ENCODE measurements at regions not wholly inside any gene's neighbourhood (a gene's known extent, or its start where the extent isn't known, plus 50 kb on each side); places are given as distances from the start of the nearest gene placed in this dataset.
"Not testable (repeated sequence)": the region's sequence is repeated elsewhere in the genome, so short reads cannot be mapped to it uniquely, and the experiment has no call there.

DNA sequence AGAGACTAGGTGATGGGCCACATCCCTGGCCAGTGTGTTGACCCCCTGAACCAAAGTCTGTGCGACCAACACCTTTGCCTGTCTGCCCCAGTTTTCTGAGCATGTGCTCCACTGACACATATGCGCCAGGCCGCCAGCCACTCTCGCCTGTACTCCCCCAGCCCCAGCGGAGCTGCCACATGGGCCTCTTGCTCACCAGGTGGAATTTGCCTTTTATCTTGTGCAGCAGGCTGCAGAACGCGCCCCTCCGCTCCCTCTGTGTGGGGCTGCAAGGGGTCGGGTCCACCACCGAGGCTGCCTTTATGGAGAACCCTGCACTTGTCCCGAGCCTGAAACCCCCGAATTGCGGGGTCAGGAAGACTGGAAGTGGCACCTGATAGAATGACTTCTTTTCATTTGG, 405.7 kb upstream of the NPAP1 start:
- Histone ChIP-seq H3K27ac (ENCODE audit: low read length) (no peak overlapping the region), H3K36me3 (ENCODE audit: control insufficient read depth in 1 of 2, insufficient read depth in 2 of 2, low read length in 2 of 2) (no peaks in the 10 kb centered on the region), H3K4me3 (ENCODE audit: low read depth in 1 of 2, low read length in 2 of 2) (no peak overlapping the region), H3K4me1 (ENCODE audit: control insufficient read depth in 1 of 2, insufficient read depth in 2 of 2, low read length in 2 of 2) (no peaks in the 10 kb centered on the region), H3K9me3 (ENCODE audit: control insufficient read depth in 1 of 2, low read length in 2 of 2) (no peaks in the 10 kb centered on the region), H3K27me3 (ENCODE audit: low read depth, low read length) (no peaks in the 10 kb centered on the region)

DNA sequence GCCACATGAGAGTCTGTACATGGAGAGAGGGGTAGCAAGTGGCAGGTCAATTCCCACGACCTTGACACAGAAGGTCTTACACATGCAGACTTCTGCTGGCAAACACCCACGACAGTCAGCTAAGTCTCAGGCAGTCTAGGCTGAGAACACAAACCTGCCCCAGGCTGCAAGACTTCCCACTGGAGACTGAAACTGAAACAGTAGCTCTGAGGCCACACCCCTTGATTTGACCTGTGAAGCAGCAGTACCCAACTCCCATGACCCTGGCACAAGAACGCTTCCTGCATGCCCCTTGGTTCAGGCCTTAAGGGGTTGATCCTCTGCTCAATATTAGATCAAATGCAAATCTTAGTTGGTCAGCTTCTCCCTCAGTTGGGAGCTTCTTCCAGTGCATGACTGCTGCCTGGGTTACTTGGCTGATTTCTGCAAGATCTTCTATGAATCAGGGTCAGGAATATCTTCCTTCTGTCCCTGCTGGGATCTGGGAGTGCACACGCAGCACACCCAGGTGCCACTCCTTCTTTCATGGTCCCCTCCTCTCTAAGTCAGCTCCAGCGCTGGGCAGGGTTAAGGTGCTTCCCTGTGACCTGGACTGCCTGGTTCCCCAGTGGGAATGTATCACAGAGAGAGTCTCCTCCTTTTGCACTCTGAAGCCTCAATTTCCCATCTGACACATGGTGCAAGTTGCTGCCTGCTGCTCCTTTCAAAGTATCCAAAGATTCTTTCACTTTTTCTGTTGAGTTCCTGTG, 403.9 kb upstream of the NPAP1 start:
- not testable (repeated sequence) for H3K4me1 ChIP-seq (ENCODE audit: control insufficient read depth in 1 of 2, insufficient read depth in 2 of 2, low read length in 2 of 2); H3K4me3 ChIP-seq (ENCODE audit: low read depth in 1 of 2, low read length in 2 of 2); H3K27me3 ChIP-seq (ENCODE audit: low read depth, low read length); H3K9me3 ChIP-seq (ENCODE audit: control insufficient read depth in 1 of 2, low read length in 2 of 2); H3K27ac ChIP-seq (ENCODE audit: low read length); H3K36me3 ChIP-seq (ENCODE audit: control insufficient read depth in 1 of 2, insufficient read depth in 2 of 2, low read length in 2 of 2)

DNA sequence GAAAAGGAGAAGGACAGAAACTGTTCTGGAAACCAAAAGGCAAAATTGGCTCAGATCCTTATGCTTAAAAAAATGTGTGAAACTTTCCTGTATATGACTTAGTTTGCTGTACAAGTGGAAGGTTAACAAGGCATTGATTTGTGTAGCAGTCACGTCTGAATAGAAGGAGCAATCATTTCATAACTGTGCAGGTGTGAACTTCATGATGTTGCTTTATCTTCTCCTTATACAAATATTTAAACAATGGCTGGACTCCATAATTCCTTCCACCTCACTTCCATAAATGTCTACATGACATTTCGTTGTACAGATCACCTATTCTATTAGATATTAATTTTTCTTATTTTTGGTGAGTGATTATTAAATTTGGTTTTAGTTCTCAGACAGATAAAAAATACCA, 382.7 kb upstream of the NPAP1 start:
- Histone ChIP-seq H3K9me3 (ENCODE audit: control insufficient read depth in 1 of 2, low read length in 2 of 2) (no peaks in the 10 kb centered on the region), H3K27me3 (ENCODE audit: low read depth, low read length) (no peaks in the 10 kb centered on the region), H3K4me1 (ENCODE audit: control insufficient read depth in 1 of 2, insufficient read depth in 2 of 2, low read length in 2 of 2) (no peaks in the 10 kb centered on the region), H3K36me3 (ENCODE audit: control insufficient read depth in 1 of 2, insufficient read depth in 2 of 2, low read length in 2 of 2) (no peaks in the 10 kb centered on the region), H3K27ac (ENCODE audit: low read length) (no peak overlapping the region), H3K4me3 (ENCODE audit: low read depth in 1 of 2, low read length in 2 of 2) (no peak overlapping the region)

DNA sequence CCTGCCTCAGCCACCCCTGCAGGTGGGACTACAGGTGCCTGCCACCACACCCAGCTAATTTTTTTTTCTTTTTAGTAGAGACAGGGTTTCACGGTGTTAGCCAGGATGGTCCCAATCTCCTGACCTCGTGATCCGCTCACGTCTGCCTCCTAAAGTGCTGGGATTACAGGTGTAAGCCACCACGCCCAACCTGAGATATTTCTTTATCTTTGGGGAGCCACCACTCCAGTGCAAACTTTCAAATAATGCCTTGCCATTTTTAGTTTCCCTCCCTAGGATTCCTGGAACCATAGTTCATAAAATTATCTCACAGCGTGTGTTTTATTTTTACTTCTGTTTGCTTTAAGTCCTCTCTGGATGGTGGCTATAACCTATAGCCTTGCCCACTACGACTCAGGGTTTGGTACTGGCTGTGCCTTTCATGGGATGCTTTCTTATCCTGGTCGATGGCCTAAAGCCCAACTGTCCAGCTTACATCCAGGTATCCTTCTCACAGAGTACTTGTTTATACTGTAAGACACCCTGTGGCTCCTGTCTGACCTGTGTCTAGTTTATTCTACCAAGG, 374.7 kb upstream of the NPAP1 start:
- H3K27ac ChIP-seq (ENCODE audit: low read length); H3K36me3 ChIP-seq (ENCODE audit: control insufficient read depth in 1 of 2, insufficient read depth in 2 of 2, low read length in 2 of 2); H3K27me3 ChIP-seq (ENCODE audit: low read depth, low read length); H3K4me3 ChIP-seq (ENCODE audit: low read depth in 1 of 2, low read length in 2 of 2); H3K9me3 ChIP-seq (ENCODE audit: control insufficient read depth in 1 of 2, low read length in 2 of 2); H3K4me1 ChIP-seq (ENCODE audit: control insufficient read depth in 1 of 2, insufficient read depth in 2 of 2, low read length in 2 of 2): not testable (repeated sequence)

DNA sequence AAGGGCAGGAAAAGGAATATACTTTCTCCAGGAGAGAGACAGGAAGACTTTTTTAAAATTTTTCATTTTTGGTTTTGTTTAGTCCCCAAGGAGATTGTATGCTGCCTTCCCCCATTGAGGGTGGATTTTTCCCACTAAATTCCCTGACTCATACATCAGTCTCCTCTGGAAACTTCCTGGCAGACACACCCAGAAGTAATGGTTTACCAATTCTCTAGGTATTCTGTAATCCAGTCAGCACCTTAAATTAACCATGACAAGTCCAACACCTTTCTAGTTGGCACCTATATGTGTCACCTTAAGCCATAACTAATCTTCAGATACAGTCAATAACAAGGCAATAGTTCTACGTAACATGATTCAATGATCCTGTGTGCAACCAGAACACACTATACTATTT, 373.6 kb upstream of the NPAP1 start:
- not testable (repeated sequence) for H3K27ac ChIP-seq (ENCODE audit: low read length); H3K9me3 ChIP-seq (ENCODE audit: control insufficient read depth in 1 of 2, low read length in 2 of 2); H3K4me3 ChIP-seq (ENCODE audit: low read depth in 1 of 2, low read length in 2 of 2); H3K36me3 ChIP-seq (ENCODE audit: control insufficient read depth in 1 of 2, insufficient read depth in 2 of 2, low read length in 2 of 2); H3K4me1 ChIP-seq (ENCODE audit: control insufficient read depth in 1 of 2, insufficient read depth in 2 of 2, low read length in 2 of 2); H3K27me3 ChIP-seq (ENCODE audit: low read depth, low read length)

DNA sequence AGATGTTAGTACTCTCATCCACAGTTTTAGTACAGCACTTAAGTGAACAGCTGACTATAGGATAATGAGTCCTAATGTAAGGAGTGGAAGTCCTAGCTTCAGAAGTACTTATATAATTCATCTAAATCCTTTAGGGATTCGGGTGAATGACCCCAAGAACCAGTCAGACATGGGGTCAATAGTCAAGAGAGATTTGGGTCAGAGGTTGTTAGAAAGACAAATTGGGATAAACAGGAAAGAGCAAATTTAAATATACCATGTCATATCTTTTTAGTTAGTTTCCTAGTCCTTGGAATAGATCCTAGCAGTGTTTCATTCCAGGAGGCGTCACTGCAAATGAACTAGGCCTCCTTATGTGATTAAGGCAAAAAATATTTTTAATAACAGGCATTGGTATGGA, 370.8 kb upstream of the NPAP1 start:
- H3K27ac ChIP-seq (ENCODE audit: low read length); H3K36me3 ChIP-seq (ENCODE audit: control insufficient read depth in 1 of 2, insufficient read depth in 2 of 2, low read length in 2 of 2); H3K4me3 ChIP-seq (ENCODE audit: low read depth in 1 of 2, low read length in 2 of 2); H3K4me1 ChIP-seq (ENCODE audit: control insufficient read depth in 1 of 2, insufficient read depth in 2 of 2, low read length in 2 of 2); H3K9me3 ChIP-seq (ENCODE audit: control insufficient read depth in 1 of 2, low read length in 2 of 2); H3K27me3 ChIP-seq (ENCODE audit: low read depth, low read length): not testable (repeated sequence)

DNA sequence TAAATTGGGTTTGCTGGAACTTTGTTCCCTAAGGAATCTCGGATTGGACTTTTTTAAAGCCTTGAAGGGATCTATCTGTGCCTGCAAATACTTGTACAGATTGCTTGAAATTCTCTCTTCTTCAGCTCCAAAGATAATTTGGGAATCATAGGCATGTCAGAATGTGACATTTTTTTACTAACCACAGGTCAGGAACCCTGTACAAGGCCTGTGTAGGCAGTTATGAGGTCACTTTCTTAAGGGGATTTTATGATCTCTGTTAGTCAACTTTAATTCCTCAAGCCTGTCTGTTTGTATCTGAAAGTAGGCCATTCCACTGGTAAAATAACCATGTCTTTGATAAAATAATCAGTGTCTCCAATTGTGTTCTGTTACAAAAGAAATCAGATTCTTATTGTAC, 369.9 kb upstream of the NPAP1 start:
- not testable (repeated sequence) for H3K9me3 ChIP-seq (ENCODE audit: control insufficient read depth in 1 of 2, low read length in 2 of 2); H3K4me3 ChIP-seq (ENCODE audit: low read depth in 1 of 2, low read length in 2 of 2); H3K27me3 ChIP-seq (ENCODE audit: low read depth, low read length); H3K27ac ChIP-seq (ENCODE audit: low read length); H3K36me3 ChIP-seq (ENCODE audit: control insufficient read depth in 1 of 2, insufficient read depth in 2 of 2, low read length in 2 of 2); H3K4me1 ChIP-seq (ENCODE audit: control insufficient read depth in 1 of 2, insufficient read depth in 2 of 2, low read length in 2 of 2)

DNA sequence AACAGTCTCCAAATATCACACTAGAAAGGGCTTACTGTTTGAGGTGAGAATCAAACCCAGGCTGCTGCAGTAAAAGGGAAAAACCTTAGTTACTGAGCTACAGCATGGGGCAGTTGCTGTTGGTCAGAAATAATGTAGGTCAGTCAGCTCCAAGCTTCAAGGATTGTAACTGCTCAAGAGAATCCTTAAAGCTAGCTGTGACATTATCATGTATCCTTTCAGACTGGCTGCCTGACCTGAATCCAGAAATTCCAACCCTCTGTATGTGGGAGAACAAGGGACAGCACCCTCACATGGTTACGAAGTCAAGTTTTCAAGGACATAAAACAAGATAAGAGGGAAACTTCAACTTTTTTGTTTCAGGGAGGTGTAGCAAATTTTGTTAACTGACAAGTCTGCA, 365.9 kb upstream of the NPAP1 start:
- not testable (repeated sequence) for H3K4me3 ChIP-seq (ENCODE audit: low read depth in 1 of 2, low read length in 2 of 2); H3K4me1 ChIP-seq (ENCODE audit: control insufficient read depth in 1 of 2, insufficient read depth in 2 of 2, low read length in 2 of 2); H3K27me3 ChIP-seq (ENCODE audit: low read depth, low read length); H3K9me3 ChIP-seq (ENCODE audit: control insufficient read depth in 1 of 2, low read length in 2 of 2); H3K36me3 ChIP-seq (ENCODE audit: control insufficient read depth in 1 of 2, insufficient read depth in 2 of 2, low read length in 2 of 2); H3K27ac ChIP-seq (ENCODE audit: low read length)

DNA sequence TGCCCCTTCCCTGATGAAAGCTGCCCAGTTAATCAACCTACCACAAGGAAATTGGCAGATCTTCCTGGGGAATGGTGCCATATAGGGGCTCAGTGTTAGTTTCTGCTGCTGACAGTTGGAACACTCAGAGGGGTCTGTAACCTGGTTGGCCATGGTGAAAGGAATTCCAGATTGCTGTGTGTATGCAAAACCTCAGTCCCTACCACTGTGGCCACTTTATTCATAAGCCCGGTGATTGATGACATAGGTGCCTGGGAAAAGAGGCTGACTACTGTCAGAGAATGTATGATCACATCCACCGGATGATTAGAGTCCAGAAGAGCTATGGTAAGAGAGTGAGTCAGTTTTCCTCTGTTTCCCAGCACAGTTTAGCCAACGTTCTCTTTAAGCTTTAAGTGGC, 363.9 kb upstream of the NPAP1 start:
- H3K27ac ChIP-seq (ENCODE audit: low read length); H3K9me3 ChIP-seq (ENCODE audit: control insufficient read depth in 1 of 2, low read length in 2 of 2); H3K4me3 ChIP-seq (ENCODE audit: low read depth in 1 of 2, low read length in 2 of 2); H3K4me1 ChIP-seq (ENCODE audit: control insufficient read depth in 1 of 2, insufficient read depth in 2 of 2, low read length in 2 of 2); H3K27me3 ChIP-seq (ENCODE audit: low read depth, low read length); H3K36me3 ChIP-seq (ENCODE audit: control insufficient read depth in 1 of 2, insufficient read depth in 2 of 2, low read length in 2 of 2): not testable (repeated sequence)

DNA sequence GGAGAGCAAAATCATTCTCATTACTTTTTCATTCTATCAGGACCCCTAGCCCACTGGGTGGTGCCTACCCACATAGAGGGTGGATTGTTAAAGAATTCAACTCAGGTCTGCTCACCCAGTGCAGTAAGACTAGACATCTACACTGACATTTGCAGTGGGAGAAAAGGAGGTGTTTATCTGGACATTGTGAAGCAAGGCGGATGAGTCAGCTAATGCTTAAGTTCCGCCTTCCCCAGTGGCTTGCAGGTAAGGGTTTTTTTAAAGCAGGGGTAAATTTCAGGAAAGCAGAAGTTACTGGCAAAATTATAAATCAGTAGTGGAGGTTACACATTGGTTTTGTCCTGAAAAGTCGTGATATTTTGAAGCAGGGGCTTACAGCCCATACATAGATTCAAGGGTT, 359.2 kb upstream of the NPAP1 start:
- not testable (repeated sequence) for H3K27ac ChIP-seq (ENCODE audit: low read length); H3K36me3 ChIP-seq (ENCODE audit: control insufficient read depth in 1 of 2, insufficient read depth in 2 of 2, low read length in 2 of 2); H3K9me3 ChIP-seq (ENCODE audit: control insufficient read depth in 1 of 2, low read length in 2 of 2); H3K4me1 ChIP-seq (ENCODE audit: control insufficient read depth in 1 of 2, insufficient read depth in 2 of 2, low read length in 2 of 2); H3K4me3 ChIP-seq (ENCODE audit: low read depth in 1 of 2, low read length in 2 of 2); H3K27me3 ChIP-seq (ENCODE audit: low read depth, low read length)

DNA sequence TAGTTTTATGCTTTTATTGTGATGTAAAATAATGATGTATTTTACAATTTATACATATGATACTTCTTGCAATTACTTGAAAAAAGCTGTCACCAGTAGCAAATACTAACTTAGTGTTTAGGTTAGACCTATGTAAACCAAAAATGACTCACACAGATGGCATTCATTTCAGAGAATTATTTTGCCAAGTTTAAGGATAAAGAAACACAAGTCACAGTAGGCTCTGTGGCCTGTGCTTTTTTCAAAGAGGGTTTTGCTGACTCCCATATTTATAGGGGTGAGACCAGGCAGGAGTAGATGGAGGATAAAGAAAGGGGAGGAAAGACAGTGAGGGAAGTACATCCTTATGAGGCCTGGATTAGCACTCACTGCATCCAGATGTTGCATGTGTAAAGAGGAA, 356.6 kb upstream of the NPAP1 start:
- Histone ChIP-seq H3K9me3 (ENCODE audit: control insufficient read depth in 1 of 2, low read length in 2 of 2) (no peaks in the 10 kb centered on the region), H3K4me3 (ENCODE audit: low read depth in 1 of 2, low read length in 2 of 2) (no peak overlapping the region), H3K27ac (ENCODE audit: low read length) (no peak overlapping the region), H3K4me1 (ENCODE audit: control insufficient read depth in 1 of 2, insufficient read depth in 2 of 2, low read length in 2 of 2) (no peaks in the 10 kb centered on the region), H3K36me3 (ENCODE audit: control insufficient read depth in 1 of 2, insufficient read depth in 2 of 2, low read length in 2 of 2) (no peaks in the 10 kb centered on the region), H3K27me3 (ENCODE audit: low read depth, low read length) (no peaks in the 10 kb centered on the region)

DNA sequence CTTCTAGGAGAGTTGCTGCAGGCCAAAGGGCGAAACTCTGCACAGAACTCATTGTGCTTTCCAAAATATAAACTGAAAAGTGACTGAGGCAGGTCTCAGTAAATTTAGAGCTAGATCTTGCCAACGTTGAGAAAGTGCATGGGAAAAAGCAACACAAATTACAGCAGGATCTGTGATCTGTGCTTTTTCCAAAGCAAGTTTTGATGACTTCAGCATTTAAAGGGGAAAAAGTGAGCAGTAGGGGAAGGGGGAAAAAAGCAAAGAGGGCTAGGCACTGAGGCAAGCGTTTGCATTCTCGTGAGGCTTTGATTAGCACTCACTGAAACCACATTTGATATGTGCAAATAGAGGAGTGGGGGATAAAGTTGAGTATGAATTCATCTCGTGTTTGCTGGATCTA, 351.5 kb upstream of the NPAP1 start:
- not testable (repeated sequence) for H3K9me3 ChIP-seq (ENCODE audit: control insufficient read depth in 1 of 2, low read length in 2 of 2); H3K27ac ChIP-seq (ENCODE audit: low read length); H3K36me3 ChIP-seq (ENCODE audit: control insufficient read depth in 1 of 2, insufficient read depth in 2 of 2, low read length in 2 of 2); H3K4me1 ChIP-seq (ENCODE audit: control insufficient read depth in 1 of 2, insufficient read depth in 2 of 2, low read length in 2 of 2); H3K27me3 ChIP-seq (ENCODE audit: low read depth, low read length); H3K4me3 ChIP-seq (ENCODE audit: low read depth in 1 of 2, low read length in 2 of 2)

All from muscle layer of duodenum (tissue), 2 donors.